Right hindlimb (tissue), 1 donor: ENCODE measurements at regions not wholly inside any gene's neighbourhood (a gene's known extent, or its start where the extent isn't known, plus 50 kb on each side); places are given as distances from the start of the nearest gene placed in this dataset.

ENCODE experiments used
- DNase-seq: peaks from one replicate; pipeline ENCODE4 v3.0.0-alpha.2; 2018

DNA sequence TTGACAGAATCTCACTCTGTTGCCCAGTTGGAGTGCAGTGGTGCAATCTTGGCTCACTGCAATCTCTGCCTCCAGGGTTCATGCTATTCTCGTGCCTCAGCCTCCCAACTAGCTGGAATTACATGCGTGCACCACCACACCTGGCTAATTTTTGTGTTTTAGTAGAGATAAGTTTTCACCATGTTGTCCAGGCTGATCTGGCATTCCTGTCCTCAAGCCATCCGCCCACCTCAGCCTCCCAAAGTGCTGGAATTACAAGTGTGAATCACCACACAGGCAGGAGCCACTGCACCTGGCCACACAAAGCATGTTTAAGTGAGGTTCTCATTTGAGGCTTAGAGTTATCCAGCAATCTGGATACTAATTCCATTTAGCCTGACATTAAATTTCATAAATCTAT is 180.9 kb upstream of the GRID2 start:
- DNase-seq: no peak

DNA sequence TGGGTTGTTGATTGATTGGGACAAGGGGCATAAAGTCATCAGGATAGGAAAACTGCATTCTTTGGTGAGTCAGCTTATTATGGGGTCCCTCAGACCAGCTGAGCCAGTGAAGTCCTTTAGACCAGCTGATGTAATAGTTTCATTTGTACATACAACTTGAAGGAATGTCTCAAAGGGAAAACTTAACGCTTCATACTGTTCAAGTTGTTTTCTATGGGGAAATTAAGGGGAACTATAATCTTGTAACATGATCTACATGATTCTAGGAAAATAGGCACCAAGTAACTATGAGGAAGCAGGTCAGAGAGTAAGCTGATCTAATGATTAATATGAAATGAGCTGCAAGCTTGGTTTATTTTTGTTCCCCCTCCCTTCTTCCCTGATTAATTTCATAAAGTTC is 175.1 kb upstream of the GRID2 start:
- no peak for DNase-seq

DNA sequence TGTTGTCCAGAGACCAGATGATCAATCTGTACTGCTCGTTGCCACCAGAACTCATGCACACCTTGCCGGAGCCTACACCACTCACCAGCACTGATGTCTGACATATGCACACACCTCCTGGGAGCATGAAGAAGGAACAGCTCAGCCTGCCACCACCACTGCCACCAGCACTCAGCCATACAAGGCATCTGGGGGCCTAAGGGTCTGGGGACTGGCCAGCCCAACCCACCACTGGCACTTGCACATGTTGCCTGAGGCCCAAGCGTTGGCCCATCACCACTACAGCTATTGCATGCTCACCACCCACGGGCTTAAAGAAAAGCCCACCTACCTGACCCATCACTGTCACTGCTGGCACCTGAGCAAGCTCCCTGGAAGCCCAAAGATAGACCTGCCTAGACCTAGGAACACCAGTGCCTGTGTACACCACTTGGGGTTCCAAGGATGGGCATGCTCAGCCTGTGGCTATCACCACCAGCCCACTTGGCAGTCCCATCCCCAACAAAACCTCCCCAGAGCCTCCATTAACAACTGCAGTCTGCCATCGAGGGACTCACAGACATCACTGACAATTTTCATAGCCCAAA is 174.3 kb upstream of the GRID2 start:
- DNase-seq: no peak

GRCh38 chr4:92136434-92136833 is 167.3 kb upstream of the GRID2 start:
- DNase-seq: no peak

DNA sequence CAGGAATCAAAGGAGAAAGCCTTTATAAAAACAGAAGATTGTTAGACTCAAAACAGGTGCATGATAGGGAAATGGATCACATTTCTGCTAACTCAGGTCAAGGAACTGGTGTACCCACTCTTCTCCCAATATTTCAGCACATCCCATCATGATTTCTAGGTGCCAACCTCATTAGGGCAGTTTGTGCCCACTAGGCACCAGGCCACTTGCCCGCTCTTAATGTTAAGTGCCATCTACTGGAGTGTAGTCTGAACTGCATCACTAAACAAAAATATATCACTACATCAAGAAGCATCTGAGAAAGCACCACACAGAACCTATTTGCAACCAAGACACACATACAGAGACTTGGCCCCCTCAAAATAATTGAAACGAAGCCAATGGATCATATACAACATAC is 140.4 kb upstream of the GRID2 start:
- DNase-seq: no peak

DNA sequence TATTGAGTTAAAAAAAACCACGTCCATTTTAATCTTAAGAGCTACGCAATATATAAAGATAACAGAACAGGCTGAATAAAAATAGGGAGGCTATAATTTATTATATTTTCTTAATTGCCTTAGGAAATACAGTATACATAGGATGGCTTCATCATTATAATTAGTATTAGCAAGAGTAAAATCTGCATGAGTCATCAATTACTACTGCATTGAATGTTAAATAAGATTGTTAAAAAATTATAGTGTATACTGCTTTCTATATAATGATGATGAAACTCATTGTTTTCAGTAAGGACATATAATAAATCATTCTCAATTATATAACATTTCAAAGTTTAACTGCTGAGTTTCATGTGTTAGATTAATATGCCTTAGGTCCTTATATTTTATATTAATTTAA is 133.4 kb upstream of the GRID2 start:
- DNase-seq: no peak

GRCh38 chr4:92172203-92172602 is 131.6 kb upstream of the GRID2 start:
- no peak for DNase-seq

DNA sequence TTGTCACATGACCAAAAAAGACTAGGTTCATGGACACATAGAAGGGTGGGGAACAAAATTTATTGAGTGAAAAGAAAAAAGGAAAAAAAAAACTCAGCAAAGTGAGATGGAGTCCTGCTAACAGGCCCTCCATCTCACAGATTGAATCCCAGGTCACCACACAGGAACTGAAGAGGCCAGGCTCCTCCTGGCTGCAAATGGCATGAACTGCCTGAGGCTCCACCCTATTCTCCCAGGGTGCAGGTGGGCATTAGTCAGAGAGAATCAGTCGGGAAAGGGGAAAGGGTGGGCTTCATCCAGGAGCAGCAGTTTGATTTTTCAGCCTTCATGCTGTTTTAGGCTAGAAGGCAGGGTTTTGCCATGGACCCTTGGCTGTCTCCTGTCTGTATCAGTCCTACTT is 128.5 kb upstream of the GRID2 start:
- DNase-seq: no peak

- DNase-seq: no peak
These were observed 121.6 kb upstream of the GRID2 start for GRCh38 chr4:92182006-92182735.

- no peak for DNase-seq
These were observed 120.9 kb upstream of the GRID2 start for GRCh38 chr4:92182736-92183407.

- DNase-seq: no peak
These were observed 119.9 kb upstream of the GRID2 start for GRCh38 chr4:92183825-92184224.

DNA sequence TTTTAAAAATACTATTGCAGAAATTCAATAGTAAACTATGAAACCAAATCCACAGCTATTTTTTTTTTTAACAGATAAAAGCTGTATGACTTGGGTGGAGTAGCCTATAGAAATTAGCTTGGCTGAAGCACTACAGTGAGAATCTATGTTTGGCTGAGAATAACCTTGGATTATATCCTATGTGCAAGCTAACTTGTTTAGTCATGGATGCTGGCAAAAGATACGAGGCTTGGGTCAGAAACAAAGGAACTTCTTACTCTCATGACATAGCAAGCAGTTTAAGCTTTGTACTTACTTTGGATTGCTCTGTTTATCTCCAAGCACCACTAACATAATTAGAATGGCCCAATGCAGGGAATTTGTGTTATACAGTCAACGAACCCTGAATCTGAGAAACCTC is 119.2 kb upstream of the GRID2 start:
- DNase-seq: no peak

DNA sequence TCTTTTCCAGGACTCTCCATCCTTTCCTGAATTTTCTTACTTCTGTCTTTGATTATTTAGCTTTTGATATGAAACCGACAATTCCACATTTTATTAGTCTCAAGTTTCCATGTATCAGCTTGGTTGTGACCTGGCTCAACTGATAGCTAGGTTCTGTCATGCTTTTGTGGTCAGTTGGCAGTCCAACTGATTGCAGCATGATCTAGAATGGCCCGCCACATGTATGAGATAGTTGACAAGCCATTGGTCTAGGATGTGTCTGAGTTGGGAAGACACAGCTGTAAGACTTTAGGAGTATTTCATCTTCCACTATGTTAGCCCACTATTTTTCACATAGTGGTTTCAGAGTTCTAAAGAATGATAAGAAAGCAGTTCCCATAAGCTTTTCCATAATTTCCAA is 117.5 kb upstream of the GRID2 start:
- DNase-seq: no peak

DNA sequence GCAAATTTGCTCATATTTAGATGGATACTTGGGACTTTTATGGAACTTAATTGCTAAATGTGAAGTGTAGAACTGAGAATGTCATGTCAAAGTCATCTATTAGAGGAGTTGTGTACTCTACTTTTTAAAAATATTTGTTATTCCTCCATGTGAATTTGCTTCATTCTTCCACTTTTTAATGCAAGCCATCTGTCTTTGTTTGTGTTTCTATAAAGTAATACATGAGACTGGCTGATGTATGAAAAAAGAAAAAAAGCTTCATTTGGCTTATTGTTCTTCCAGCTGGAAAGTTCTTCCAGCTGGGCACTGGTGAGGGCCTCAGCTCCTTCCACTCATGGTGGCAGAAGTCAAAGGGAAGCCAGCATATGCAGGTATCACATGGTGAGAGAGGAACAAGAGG is 114.6 kb upstream of the GRID2 start:
- DNase-seq: no peak

DNA sequence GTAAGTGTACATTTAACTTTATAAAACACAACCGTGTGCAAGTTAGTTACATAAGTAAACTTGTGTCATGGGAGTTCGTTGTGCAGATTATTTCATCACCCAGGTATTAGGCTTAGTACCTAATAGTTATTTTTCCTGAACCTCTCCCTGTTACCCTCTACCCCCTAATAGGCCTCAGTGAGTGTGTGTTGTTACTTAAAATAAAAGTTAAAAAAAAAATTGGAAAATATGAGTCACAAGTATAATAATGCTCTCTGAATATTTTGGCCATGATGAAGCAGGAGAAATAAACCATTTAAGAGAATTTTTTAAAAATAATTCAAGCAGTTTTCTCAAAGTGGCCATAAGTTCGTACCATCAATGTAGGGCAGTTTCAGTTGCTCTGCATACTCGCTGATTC is 105.1 kb upstream of the GRID2 start:
- DNase-seq: no peak

GRCh38 chr4:92199135-92199534 is 104.6 kb upstream of the GRID2 start:
- no peak for DNase-seq

DNA sequence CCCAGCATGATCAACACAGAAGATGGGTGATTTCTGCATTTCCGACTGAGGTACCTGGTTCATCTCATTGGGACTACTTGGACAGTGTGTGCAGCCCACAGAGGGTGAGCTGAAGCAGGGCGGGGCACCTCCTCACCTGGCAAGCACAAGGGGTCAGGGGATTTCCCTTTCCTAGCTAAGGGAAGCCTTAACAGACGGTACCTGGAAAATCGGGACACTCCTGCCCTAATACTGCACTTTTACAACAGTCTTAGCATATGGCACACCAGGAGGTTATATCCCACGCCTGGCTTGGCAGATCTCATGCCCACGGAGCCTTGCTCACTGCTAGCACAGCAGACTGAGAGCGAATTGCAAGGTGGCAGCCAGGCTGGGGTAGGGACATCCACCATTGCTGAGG is 92.9 kb upstream of the GRID2 start:
- no peak for DNase-seq

- no peak for DNase-seq
These were observed 88.3 kb upstream of the GRID2 start for GRCh38 chr4:92215476-92215875.

GRCh38 chr4:92231511-92231910 is 72.3 kb upstream of the GRID2 start:
- no peak for DNase-seq

DNA sequence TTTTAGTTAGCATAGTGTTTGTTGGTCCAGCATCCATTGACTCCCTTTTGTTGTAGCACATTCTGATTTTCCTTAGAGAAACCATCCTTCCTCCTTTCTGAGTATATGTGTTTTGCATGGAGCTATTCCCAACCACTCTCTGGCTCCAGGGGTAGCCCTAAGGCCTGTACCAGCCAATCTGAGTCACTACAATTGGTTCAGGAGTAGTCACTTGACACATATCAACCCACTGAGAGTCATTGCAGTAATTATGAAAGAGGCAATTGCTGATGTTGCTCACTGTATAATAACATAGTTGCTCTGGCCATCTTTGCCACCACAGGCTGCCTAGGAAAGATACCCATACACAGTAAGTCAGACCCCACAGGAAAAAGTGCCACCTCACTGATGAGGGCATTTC is 71.2 kb upstream of the GRID2 start:
- DNase-seq: no peak

- DNase-seq: no peak
These were observed 69.2 kb upstream of the GRID2 start for GRCh38 chr4:92234393-92235176.

DNA sequence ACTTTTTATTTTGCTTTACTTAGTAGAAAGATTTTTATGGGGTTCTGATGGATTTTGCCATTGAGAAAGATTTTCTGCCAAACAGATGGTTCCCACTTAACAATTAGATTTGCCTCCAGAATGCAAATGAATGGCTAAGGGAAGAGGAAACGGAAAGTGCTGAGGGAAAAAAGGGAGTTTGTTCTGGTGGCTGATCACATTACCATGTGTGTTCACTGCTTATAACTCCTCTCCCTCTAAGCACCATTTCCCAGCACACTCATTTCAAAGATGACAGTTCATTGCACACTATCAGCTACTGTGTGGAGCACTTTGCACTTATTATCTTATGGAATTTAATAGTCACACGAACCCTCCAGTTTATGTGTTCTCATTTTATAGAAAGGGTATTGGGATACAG is 68.0 kb upstream of the GRID2 start:
- DNase-seq: no peak

DNA sequence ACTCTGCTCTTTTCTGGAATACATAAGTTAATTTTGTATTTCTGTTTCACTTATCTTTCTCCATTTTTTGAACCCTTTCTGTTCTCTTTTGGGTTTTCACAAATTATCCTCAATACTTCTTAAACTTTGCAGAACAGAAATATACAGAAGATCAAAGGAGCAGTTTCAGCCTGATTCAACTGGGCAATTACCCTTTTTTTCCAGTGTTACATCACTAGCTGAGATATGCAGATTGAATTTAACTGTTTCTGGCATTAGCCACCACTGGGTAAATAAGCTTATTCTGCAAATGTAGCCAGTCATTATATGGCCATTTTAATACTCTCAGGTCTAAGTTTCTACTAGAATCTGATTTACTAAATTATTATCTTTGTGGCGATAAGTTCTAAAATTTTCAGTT is 66.9 kb upstream of the GRID2 start:
- DNase-seq: no peak

- no peak for DNase-seq
These were observed 66.2 kb upstream of the GRID2 start for GRCh38 chr4:92237559-92237958.
